Hepatocyte (in vitro differentiated cells): ENCODE measurements at regions not wholly inside any gene's neighbourhood (a gene's known extent, or its start where the extent isn't known, plus 50 kb on each side); places are given as distances from the start of the nearest gene placed in this dataset.

Experiments
- DNase-seq: peaks from one replicate; pipeline ENCODE4 v3.0.0-alpha.2; 2016; ENCODE audit warnings: low spot score
- H2AFZ ChIP-seq: fragments of 200-600 bp; sonication (generic); 2 replicates; pipeline ENCODE4 v1.6.0; 2016; ENCODE audit warnings: antibody characterized with exemption, mild to moderate bottlenecking
- H3K27ac ChIP-seq: fragments of 200-600 bp; sonication (generic); 2 replicates; pipeline ENCODE4 v1.5.1; 2016; ENCODE audit warnings: mild to moderate bottlenecking
- H3K27me3 ChIP-seq: fragments of 200-600 bp; sonication (generic); 2 replicates; pipeline ENCODE4 v1.6.1; 2016
- H3K36me3 ChIP-seq: fragments of 200-600 bp; sonication (generic); replicated peaks from 2 replicates; pipeline ENCODE4 v1.5.1; 2016; ENCODE audit warnings: low read depth; ENCODE audit not compliant: insufficient read depth
- H3K4me1 ChIP-seq: fragments of 200-600 bp; sonication (generic); 2 replicates; pipeline ENCODE4 v1.5.1; 2016; ENCODE audit warnings: mild to moderate bottlenecking, moderate library complexity; ENCODE audit not compliant: insufficient read depth
- H3K4me2 ChIP-seq: fragments of 200-600 bp; sonication (generic); 2 replicates; pipeline ENCODE4 v1.6.0; 2016
- H3K4me3 ChIP-seq: fragments of 200-600 bp; sonication (generic); 2 replicates; pipeline ENCODE4 v1.5.1; 2016; ENCODE audit warnings: mild to moderate bottlenecking
- H3K79me2 ChIP-seq: fragments of 200-600 bp; sonication (generic); 2 replicates; pipeline ENCODE4 v1.6.0; 2017; ENCODE audit warnings: mild to moderate bottlenecking
- H3K9me2 ChIP-seq: fragments of 200-600 bp; sonication (generic); replicated peaks from 2 replicates; pipeline ENCODE4 v1.6.0; 2017; ENCODE audit warnings: mild to moderate bottlenecking; ENCODE audit not compliant: insufficient read depth
- H3K9me3 ChIP-seq: fragments of 200-600 bp; sonication (generic); 2 replicates; pipeline ENCODE4 v1.5.1; 2016; ENCODE audit warnings: low read depth, mild to moderate bottlenecking
- H4K20me1 ChIP-seq: fragments of 200-600 bp; sonication (generic); 2 replicates; pipeline ENCODE4 v1.6.0; 2016; ENCODE audit warnings: mild to moderate bottlenecking; ENCODE audit not compliant: insufficient read depth, poor library complexity, severe bottlenecking
- EZH2 ChIP-seq: fragments of 200-600 bp; sonication (generic); IDR thresholded peaks from 2 replicates; pipeline ENCODE4 v1.6.1; 2016; ENCODE audit warnings: antibody characterized with exemption, mild to moderate bottlenecking, borderline replicate concordance
- EZH2phosphoT487 ChIP-seq: fragments of 200-600 bp; sonication (generic); IDR thresholded peaks from one replicate; pipeline ENCODE4 v1.6.1; 2018; ENCODE audit warnings: antibody characterized with exemption, mild to moderate bottlenecking, low read depth, moderate library complexity; ENCODE audit not compliant: unreplicated experiment, severe bottlenecking
- WGBS: methylation state at CpG from one replicate; pipeline ENCODE4 v1.1.6; 2016; ENCODE audit warnings: low lambda C conversion rate; ENCODE audit errors: missing lambda C conversion rate; 5-methylcytosine and 5-hydroxymethylcytosine counted together
- TF ChIP-seq, protein P1 (sequence below): fragments of 200-600 bp; sonication (generic); IDR thresholded peaks from 2 replicates; pipeline ENCODE4 v1.5.1; 2016; ENCODE audit warnings: antibody characterized with exemption, mild to moderate bottlenecking; ENCODE audit not compliant: poor library complexity

DNA sequence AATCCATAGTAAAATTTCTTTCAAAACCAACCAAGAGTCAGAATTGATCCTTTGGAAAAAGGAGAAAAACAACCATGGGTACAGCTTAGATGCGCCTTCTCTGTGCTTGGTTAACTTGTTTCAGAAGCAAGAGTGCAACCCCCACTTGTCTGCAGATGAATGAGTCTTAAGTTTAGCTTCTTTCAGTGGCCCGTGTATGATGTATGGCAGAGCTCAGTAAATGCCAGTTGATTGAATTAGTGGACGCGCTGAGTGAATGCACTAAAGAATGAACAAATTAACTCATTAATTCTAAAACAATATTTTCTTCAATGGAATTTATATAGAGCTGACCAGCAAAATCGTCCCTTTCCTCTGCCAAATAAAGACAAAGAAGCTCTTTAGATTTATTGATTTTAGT lies 67.0 kb upstream of the ARHGEF3 start:
- Histone ChIP-seq H3K79me2 (no peaks in the 10 kb centered on the region), H3K27me3 (no peaks in the 10 kb centered on the region), H3K9me3 (no peaks in the 10 kb centered on the region), H3K36me3 (no peaks in the 10 kb centered on the region), H3K4me1 (peaks cover 13% of the 10 kb centered on the region), H3K27ac (no peak overlapping the region), H3K4me2 (no peak overlapping the region), H4K20me1 (no peaks in the 10 kb centered on the region), H2AFZ (no peak overlapping the region), H3K4me3 (no peak overlapping the region), H3K9me2 (no peaks in the 10 kb centered on the region)
- TF ChIP-seq EZH2, result no peak
- TF ChIP-seq, protein P1, sequence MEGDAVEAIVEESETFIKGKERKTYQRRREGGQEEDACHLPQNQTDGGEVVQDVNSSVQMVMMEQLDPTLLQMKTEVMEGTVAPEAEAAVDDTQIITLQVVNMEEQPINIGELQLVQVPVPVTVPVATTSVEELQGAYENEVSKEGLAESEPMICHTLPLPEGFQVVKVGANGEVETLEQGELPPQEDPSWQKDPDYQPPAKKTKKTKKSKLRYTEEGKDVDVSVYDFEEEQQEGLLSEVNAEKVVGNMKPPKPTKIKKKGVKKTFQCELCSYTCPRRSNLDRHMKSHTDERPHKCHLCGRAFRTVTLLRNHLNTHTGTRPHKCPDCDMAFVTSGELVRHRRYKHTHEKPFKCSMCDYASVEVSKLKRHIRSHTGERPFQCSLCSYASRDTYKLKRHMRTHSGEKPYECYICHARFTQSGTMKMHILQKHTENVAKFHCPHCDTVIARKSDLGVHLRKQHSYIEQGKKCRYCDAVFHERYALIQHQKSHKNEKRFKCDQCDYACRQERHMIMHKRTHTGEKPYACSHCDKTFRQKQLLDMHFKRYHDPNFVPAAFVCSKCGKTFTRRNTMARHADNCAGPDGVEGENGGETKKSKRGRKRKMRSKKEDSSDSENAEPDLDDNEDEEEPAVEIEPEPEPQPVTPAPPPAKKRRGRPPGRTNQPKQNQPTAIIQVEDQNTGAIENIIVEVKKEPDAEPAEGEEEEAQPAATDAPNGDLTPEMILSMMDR, result no peak
- TF ChIP-seq EZH2phosphoT487, result no peak
- 78% methylated on average over 5 of the region's 5 CpGs for WGBS
- DNase-seq, result no peak

DNA sequence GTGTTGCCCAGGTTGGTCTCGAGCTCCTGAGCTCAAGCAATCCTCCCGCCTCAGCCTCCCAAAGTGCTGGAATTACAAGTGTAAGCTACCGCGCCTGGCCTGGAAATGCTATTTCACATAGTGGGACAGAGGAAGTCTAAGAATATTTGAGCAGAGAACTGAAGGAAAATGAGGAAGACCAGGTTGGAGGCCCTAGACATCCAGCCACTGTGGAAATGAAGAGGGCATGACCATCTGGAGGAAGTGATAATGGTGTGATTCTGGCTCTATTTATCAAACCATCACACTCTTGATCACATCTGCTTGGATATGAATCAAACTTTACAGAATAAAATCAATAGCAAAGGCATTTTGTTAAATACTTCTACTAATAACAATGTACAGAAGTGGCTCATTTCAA lies 65.9 kb upstream of the ARHGEF3 start:
- H3K4me2 ChIP-seq, result no peak overlapping the region
- H3K36me3 ChIP-seq, result no peaks in the 10 kb centered on the region
- H3K9me3 ChIP-seq, result no peaks in the 10 kb centered on the region
- TF ChIP-seq, protein P1, result no peak
- TF ChIP-seq EZH2 (no peak), EZH2phosphoT487 (no peak)
- H3K79me2 ChIP-seq, result no peaks in the 10 kb centered on the region
- H3K9me2 ChIP-seq, result no peaks in the 10 kb centered on the region
- no peaks in the 10 kb centered on the region for H4K20me1 ChIP-seq
- H2AFZ ChIP-seq, result no peak overlapping the region
- WGBS, result 92% methylated on average over 4 of the region's 4 CpGs
- H3K27me3 ChIP-seq, result no peaks in the 10 kb centered on the region
- peaks cover 11% of the 10 kb centered on the region for H3K4me1 ChIP-seq
- no peak overlapping the region for H3K4me3 ChIP-seq
- H3K27ac ChIP-seq, result no peak overlapping the region
- DNase-seq, result no peak

DNA sequence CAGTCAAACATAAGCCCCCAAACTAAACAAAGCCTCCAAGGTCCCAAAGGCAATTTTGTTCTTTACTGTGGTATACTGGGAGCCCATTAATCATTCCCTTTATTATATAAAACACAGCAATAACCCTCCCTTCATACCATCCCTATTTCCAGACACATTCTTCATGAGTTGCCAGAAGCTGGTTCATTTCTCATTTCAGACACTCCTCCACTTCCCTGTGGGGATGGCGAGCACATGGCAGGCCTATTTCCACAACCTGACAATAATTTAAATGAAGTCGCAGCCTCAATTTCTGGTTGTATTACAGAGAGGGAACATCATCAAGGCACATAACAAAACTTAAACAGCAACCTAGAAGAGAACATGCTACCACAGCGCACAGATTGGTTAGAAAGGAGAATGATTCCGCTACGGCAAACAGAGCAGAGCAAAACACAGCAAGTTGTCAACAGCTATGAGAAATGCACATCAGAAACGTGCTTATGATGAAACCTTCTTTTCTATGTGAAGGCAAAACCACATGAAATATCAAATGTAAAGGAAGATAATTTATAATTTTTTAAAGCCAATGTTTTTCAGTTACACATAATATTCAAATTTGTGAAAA lies 63.3 kb upstream of the ARHGEF3 start:
- peaks cover 16% of the 10 kb centered on the region for H3K4me1 ChIP-seq
- no peaks in the 10 kb centered on the region for H3K9me2 ChIP-seq
- DNase-seq, result no peak
- H3K4me3 ChIP-seq, result no peak overlapping the region
- no peaks in the 10 kb centered on the region for H4K20me1 ChIP-seq
- H3K27me3 ChIP-seq, result no peaks in the 10 kb centered on the region
- H3K9me3 ChIP-seq, result no peaks in the 10 kb centered on the region
- no peaks in the 10 kb centered on the region for H3K79me2 ChIP-seq
- no peaks in the 10 kb centered on the region for H3K36me3 ChIP-seq
- H2AFZ ChIP-seq, result no peak overlapping the region
- H3K4me2 ChIP-seq, result no peak overlapping the region
- TF ChIP-seq EZH2 (no peak), EZH2phosphoT487 (no peak)
- TF ChIP-seq, protein P1, result no peak
- H3K27ac ChIP-seq, result no peak overlapping the region
- 93% methylated on average over 6 of the region's 6 CpGs for WGBS

DNA sequence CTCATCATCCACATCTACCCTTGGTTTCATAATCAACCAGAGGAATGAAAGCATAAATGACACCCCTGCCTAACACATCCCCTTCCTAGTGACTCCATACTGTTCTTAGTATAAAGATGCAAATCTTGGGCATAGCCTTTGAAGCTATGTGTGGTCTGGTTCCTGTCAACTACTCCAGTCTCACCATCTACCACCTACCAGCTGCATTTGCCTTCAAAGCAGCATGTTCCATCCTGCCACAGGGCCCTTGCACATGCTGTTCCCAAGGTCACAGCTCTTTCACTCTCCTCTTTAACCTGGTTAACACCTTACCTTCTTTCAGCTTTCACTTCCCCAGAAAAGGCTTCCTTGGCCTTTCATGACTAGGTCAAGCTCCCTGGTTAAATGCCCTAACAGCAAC lies 62.3 kb upstream of the ARHGEF3 start:
- no peak for DNase-seq
- no peaks in the 10 kb centered on the region for H3K27me3 ChIP-seq
- H3K9me2 ChIP-seq, result no peaks in the 10 kb centered on the region
- no peak overlapping the region for H3K4me3 ChIP-seq
- H3K9me3 ChIP-seq, result no peaks in the 10 kb centered on the region
- H3K27ac ChIP-seq, result no peak overlapping the region
- no peak for TF ChIP-seq EZH2phosphoT487
- no peak for TF ChIP-seq EZH2
- TF ChIP-seq, protein P1, result no peak
- H2AFZ ChIP-seq, result no peak overlapping the region
- no peak overlapping the region for H3K4me2 ChIP-seq
- no peaks in the 10 kb centered on the region for H3K36me3 ChIP-seq
- no peaks in the 10 kb centered on the region for H4K20me1 ChIP-seq
- H3K79me2 ChIP-seq, result no peaks in the 10 kb centered on the region
- peaks cover 8% of the 10 kb centered on the region for H3K4me1 ChIP-seq
